ENCODE measurements at regions not wholly inside any gene's neighbourhood (a gene's known extent, or its start where the extent isn't known, plus 50 kb on each side); places are given as distances from the start of the nearest gene placed in this dataset.
"Not testable (repeated sequence)": the region's sequence is repeated elsewhere in the genome, so short reads cannot be mapped to it uniquely, and the experiment has no call there.

GRCh38 chr10:64089648-64090047, 568.4 kb downstream of the REEP3 start:
- DNase-seq, result no peak

GRCh38 chr10:64090865-64091264, 569.7 kb downstream of the REEP3 start:
- no peak for DNase-seq

DNA sequence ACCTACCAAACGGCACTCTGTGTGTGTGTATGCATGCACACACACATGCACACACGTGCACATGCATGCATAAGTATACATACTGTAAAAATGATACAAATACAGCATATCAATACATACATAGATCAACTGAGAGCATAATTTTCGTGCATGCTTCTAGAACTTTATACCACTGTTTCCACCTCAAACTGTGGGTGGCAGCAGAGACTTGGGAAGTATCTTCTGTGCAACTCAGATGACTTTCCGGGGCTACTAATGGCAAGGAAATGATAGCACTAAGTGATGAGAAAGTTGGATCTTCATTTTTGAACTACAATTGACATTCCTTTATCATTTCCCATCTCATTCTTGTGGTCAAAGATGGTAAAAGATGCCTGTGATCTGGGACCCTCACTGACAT, 570.7 kb downstream of the REEP3 start:
- no peak for DNase-seq

GRCh38 chr10:64093304-64093703, 572.1 kb downstream of the REEP3 start:
- DNase-seq, result no peak

GRCh38 chr10:64093946-64094535, 572.8 kb downstream of the REEP3 start:
- no peak for DNase-seq

DNA sequence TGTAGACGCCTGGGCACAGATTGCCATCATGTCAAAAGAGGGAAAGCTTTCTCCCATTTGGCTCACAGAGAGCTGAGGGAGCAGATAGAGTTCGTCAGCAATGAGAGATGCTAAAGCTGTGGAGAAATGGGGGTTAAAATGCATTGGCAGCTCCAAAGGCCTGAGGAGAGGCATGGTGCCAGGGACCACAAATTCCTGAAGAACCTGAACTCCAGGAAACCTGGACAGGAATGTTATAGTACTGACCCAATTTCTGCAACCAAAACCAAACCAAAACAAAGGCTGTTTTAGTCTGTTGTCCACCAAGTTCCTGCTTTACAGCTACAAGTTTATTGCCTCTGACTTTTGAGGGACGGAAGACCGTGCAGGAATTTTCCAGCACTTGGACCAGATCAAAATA, 575.7 kb downstream of the REEP3 start:
- no peak for DNase-seq

- DNase-seq, result no peak
Observed at GRCh38 chr10:64097391-64098122, 576.4 kb downstream of the REEP3 start.

DNA sequence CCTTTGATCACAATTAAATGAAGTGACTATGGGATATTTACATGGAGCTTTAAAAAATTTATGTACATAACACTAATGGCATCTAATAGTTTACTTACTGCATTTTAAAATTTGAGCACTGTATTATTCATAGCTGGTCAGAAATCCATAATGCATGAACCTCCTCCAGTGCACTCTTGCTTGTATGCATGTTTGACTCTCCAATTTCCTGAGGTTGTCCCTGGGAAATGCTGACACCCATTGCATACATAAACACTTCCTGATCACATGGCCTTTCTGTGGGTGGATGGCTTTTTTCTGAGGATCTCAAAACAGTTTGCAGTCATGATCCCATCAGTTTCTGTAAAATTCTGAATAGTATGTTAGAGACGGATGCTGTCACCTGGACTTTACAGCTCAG, 577.8 kb downstream of the REEP3 start:
- DNase-seq, result no peak

- DNase-seq, result no peak
Observed at GRCh38 chr10:64101606-64102263, 580.5 kb downstream of the REEP3 start.

DNA sequence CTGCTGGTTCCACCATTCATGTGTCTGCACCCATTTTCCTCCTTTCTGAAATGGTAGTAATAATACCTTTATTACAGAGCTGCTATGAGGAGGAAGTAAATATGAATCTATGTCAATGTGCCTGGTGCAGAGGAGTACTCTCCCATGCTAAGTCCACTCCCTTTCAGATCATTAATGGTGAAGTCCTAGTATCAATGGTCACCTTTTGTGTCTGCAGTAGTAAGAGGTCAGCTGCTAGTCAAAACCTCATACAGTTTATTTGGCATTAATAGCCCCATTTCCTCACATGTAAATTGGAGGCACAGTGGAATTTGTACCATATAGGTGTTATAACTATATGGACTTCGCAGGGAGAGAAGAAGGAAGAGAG, 581.0 kb downstream of the REEP3 start:
- no peak for DNase-seq

GRCh38 chr10:64102916-64103315, 581.7 kb downstream of the REEP3 start:
- DNase-seq, result no peak

DNA sequence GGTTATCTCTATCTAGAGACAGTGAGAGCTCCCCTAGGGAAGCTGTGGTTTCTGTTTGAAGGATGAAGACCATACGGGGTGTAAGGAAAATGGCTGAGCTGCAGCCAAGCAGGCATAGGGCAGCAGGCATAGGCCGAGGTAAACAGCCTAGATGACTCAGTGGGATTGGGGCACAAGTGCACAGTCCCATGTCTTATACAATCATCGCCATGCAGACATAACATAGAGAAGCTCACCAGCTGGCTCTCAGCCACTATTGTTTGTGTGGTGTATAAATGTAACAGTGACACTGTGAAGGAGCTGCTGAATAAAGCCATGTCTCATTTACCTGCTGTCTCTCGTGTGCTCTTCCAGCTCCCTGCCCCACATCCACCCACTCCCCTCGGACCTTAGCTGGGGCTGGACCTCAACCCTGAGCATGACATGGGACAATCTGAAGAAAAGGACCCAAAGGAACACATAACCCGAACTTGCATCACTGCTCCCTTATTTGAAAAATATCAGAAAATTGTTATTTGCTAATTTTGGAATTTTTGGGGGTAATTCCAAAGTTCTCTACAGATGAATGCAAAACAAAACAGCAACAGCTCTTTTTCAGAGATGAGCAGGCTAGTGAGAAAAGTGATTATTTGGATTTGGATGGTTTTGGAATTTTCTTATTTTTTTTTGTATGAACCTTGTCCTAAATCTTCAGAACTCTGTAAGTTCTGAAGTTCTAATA, 582.7 kb downstream of the REEP3 start:
- no peak for DNase-seq

GRCh38 chr10:64109926-64110495, 588.8 kb downstream of the REEP3 start:
- no peak for DNase-seq

DNA sequence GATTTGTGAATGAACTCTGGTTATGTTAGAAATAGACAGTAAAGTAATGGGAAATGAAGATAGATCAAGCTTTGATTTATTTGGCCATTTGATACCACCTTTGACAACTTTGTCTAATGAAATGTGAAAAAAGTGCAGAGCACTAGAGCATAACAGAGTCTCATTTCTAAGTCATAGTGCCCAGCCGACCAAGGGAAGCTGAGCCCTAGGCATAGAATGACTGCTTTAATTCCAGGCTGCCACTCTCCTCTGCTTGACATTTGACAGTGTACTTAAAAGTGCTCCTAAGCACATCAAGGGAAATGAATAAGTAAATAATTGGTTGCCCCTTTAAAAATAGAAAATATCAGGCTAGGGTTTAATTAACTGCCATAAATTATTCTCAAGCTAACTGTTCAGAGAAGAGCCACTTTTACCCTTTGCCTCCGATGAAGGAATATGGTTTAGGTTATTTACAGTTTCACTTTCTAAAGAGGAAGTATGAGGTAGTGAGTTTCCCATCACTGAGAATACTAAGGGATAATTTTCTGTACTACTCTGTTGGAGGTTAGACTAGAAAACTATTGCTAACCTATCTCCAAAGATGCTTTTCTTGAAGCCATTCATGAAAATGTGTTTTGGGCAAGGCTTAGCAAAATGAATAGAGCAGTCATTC, 591.6 kb downstream of the REEP3 start:
- DNase-seq, result no peak

- DNase-seq, result no peak
Observed at GRCh38 chr10:64113375-64113774, 592.2 kb downstream of the REEP3 start.

DNA sequence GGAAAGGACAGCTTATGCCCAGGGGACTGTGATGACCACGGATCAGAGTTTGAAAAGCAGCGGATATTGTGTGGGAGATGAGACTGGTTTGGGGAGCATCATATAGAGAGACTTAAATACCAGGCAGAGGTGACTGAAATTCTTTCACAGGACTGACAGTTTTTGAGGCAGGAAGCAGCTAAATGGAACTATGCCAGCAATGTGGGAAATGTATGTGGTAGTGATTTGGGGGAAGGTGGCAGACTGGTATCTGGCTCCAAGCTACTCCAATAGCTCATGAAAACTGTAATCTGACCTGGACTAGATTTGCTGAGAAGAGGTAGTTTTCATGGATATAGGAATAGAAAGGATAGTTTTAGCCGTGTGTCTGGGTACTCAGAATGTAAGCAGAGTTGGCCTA, 592.6 kb downstream of the REEP3 start:
- no peak for DNase-seq

DNA sequence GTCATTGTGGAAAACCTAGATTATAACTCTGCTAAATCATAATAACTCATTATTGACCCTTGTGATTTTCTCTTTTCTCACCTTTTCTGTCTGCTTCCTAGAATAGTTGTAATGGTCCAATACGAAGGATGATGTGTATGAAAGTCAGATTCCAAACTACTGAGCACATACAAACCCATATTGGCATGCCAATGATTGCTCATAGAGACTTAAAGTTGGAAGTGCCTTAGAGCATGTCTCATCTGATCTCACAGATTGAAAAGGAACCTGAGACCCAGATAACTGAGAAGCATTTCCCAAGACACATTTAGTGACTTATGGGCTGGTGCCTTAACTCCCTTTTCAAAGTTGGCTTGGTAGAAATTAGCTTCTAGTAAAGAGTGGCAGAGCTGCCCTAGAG, 594.3 kb downstream of the REEP3 start:
- DNase-seq, result no peak

- DNase-seq, result no peak
Observed at GRCh38 chr10:64115908-64116643, 594.9 kb downstream of the REEP3 start.

DNA sequence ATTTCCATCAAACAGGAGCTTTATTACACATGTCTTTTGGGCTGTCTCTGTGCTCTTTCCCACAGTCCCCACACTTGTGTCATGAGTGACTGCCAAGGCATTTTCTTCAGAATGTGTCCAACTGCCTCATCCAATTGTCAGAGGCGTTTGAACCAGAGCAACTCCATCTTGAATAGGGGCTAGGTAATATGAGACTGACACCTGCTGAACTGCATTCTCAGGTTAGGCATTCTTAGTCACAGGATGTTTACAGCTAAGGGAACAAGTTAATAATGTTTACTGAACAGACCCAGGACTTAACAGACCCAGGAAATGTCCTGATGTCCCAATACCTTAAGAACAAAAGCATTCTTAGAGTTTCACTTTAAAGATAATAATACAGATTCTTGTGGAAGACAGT, 595.5 kb downstream of the REEP3 start:
- no peak for DNase-seq

- DNase-seq, result no peak
Observed at GRCh38 chr10:64118736-64119135, 597.5 kb downstream of the REEP3 start.

DNA sequence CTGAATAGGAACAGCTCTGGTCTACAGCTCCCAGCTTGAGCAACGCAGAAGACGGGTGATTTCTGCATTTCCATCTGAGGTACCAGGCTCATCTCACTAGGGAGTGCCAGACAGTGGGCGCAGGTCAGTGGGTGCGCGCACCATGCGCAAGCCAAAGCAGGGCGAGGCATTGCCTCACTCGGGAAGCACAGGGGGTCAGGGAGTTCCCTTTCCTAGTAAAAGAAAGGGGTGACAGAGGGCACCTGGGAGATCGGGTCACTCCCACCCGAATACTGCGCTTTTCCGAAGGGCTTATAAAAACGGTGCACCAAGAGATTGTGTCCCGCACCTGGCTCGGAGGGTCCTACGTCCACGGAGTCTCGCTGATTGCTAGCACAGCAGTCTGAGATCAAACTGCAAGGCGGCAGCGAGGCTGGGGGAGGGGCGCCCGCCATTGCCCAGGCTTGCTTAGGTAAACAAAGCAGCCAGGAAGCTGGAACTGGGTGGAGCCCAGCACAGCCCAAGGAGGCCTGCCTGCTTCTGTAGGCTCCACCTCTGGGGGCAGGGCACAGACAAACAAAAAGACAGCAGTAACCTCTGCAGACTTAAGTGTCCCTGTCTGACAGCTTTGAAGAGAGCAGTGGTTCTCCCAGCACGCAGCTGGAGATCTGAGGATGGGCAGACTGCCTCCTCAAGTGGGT, 599.2 kb downstream of the REEP3 start:
- not testable (repeated sequence) for DNase-seq

DNA sequence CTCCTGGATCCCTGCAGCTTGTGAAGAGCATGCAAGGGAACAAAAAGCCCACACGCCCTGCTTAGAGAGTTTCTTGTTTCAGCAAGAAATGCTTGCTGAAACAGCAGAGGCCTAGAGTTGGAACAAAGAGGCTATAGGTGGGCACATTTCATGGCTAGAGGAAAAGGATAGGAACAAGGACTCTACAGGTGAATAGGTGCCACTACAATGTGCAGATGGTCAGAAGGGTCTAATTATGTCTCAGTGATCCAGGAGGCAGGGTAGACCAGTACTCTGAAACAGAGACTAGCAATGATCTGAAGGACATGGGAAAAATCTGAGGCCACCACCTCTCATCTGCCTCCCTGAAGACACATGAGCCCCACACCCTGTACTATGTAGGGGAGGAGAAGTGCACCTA, 609.0 kb downstream of the REEP3 start:
- no peak for DNase-seq
